HL-60 (cell line): ENCODE measurements at regions not wholly inside any gene's neighbourhood (a gene's known extent, or its start where the extent isn't known, plus 50 kb on each side); places are given as distances from the start of the nearest gene placed in this dataset.

ENCODE experiments used
- DNase-seq, 2 experiments: peaks; one replicate each; pipeline ENCODE4 v3.0.0-alpha.2; 2010 to 2020; ENCODE audit warnings: low read depth in 1 of 2, low spot score in 1 of 2
- H3K27ac ChIP-seq: fragments of 250-450 bp; sonication (Bioruptor Pico); replicated peaks from 2 replicates; pipeline ENCODE4 v1.5.1; 2020; ENCODE audit warnings: mild to moderate bottlenecking, moderate library complexity
- H3K27me3 ChIP-seq: fragments of 250-450 bp; sonication (Bioruptor Pico); 2 replicates; pipeline ENCODE4 v1.5.1; 2021; ENCODE audit warnings: mild to moderate bottlenecking, moderate library complexity; ENCODE audit not compliant: insufficient read depth, poor library complexity, severe bottlenecking
- H3K4me3 ChIP-seq: replicated peaks from 2 replicates; pipeline ENCODE4 v1.5.1; 2011; ENCODE audit warnings: mild to moderate bottlenecking, control low read depth, low read length; ENCODE audit not compliant: insufficient read depth
- GABPA ChIP-seq: IDR thresholded peaks from 2 replicates; pipeline ENCODE4 v1.6.1; 2012; ENCODE audit warnings: low read depth
- POLR2AphosphoS5 ChIP-seq: IDR thresholded peaks from 2 replicates; pipeline ENCODE4 v1.6.1; 2012; ENCODE audit warnings: low read depth
- REST ChIP-seq: IDR thresholded peaks from 2 replicates; pipeline ENCODE4 v1.6.1; 2012; ENCODE audit warnings: low read depth; ENCODE audit not compliant: insufficient replicate concordance
- SPI1 ChIP-seq: IDR thresholded peaks from 2 replicates; pipeline ENCODE4 v1.6.1; 2012; ENCODE audit warnings: low read depth, mild to moderate bottlenecking, borderline replicate concordance
- TF ChIP-seq, protein P1 (sequence below): IDR thresholded peaks from one replicate; pipeline ENCODE4 v1.5.1; 2011; ENCODE audit warnings: low read length, control low read depth, inconsistent platforms; ENCODE audit not compliant: insufficient read depth

- Histone ChIP-seq H3K27me3 (no peaks in the 10 kb centered on the region), H3K27ac (no peak overlapping the region), H3K4me3 (no peak overlapping the region)
- TF ChIP-seq REST = no peak
- TF ChIP-seq GABPA = no peak
- TF ChIP-seq SPI1 = no peak
- TF ChIP-seq, protein P1, sequence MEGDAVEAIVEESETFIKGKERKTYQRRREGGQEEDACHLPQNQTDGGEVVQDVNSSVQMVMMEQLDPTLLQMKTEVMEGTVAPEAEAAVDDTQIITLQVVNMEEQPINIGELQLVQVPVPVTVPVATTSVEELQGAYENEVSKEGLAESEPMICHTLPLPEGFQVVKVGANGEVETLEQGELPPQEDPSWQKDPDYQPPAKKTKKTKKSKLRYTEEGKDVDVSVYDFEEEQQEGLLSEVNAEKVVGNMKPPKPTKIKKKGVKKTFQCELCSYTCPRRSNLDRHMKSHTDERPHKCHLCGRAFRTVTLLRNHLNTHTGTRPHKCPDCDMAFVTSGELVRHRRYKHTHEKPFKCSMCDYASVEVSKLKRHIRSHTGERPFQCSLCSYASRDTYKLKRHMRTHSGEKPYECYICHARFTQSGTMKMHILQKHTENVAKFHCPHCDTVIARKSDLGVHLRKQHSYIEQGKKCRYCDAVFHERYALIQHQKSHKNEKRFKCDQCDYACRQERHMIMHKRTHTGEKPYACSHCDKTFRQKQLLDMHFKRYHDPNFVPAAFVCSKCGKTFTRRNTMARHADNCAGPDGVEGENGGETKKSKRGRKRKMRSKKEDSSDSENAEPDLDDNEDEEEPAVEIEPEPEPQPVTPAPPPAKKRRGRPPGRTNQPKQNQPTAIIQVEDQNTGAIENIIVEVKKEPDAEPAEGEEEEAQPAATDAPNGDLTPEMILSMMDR = no peak
- no peak for DNase-seq
These were observed 446.2 kb upstream of the TRPC7 start for GRCh38 chr5:136811551-136811950.

GRCh38 chr5:136811086-136811485 is 445.7 kb upstream of the TRPC7 start:
- no peak overlapping the region for H3K27ac ChIP-seq
- no peak overlapping the region for H3K4me3 ChIP-seq
- no peak for DNase-seq
- TF ChIP-seq, protein P1 = no peak
- TF ChIP-seq POLR2AphosphoS5 (no peak), REST (no peak), SPI1 (no peak), GABPA (no peak)
- no peaks in the 10 kb centered on the region for H3K27me3 ChIP-seq

GRCh38 chr5:136810261-136810801 is 445.0 kb upstream of the TRPC7 start:
- H3K27me3 ChIP-seq = no peaks in the 10 kb centered on the region
- no peak for TF ChIP-seq POLR2AphosphoS5
- TF ChIP-seq REST = no peak
- TF ChIP-seq, protein P1 = no peak
- TF ChIP-seq GABPA = no peak
- no peak for TF ChIP-seq SPI1

More at GRCh38 chr5:136810261-136810801, 445.0 kb upstream of the TRPC7 start:
- Histone ChIP-seq H3K27ac (no peak overlapping the region), H3K4me3 (no peak overlapping the region)
- no peak for DNase-seq
